ENCODE measurements at regions not wholly inside any gene's neighbourhood (a gene's known extent, or its start where the extent isn't known, plus 50 kb on each side); places are given as distances from the start of the nearest gene placed in this dataset.

DNA sequence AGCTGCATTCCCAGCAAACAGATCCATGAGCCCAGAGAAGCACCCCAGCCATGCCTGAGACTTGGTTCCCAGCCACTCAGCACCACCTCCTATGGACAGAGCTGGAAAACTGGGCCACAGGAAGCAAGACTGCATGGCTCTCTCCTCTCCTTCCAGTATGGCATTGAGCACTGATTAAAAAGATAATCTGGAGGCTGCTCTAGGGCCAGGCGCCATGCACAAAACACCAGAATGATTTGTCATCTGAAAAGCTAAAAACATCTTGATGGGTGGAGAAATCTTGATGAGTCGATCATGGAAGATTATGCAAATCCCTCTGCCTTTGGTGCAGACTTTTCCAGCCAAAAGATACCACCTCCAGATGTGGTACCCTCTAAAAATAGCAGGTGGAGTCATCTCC lies 62.7 kb upstream of the MRPS22 start:
- Histone ChIP-seq H4K12ac (ENCODE audit: low read depth, low read length) (no peak overlapping the region), H4K91ac (ENCODE audit: low read depth, low read length) (no peak overlapping the region), H3K9me3 (ENCODE audit: insufficient read depth, low read depth, low read length) (peaks cover 5% of the 10 kb centered on the region), H3K4me1 (ENCODE audit: control insufficient read depth in 1 of 2, insufficient read depth in 2 of 2, low read length in 2 of 2) (no peaks in the 10 kb centered on the region), H3K4me3 (ENCODE audit: low read depth, low read length) (no peak overlapping the region), H3K27ac (ENCODE audit: low read depth, low read length) (no peak overlapping the region), H2AK5ac (ENCODE audit: low read length) (no peak overlapping the region), H2BK120ac (ENCODE audit: insufficient read depth, low read length, poor library complexity) (no peak overlapping the region), H3K36me3 (ENCODE audit: control insufficient read depth in 1 of 2, insufficient read depth in 2 of 2, low read length in 2 of 2) (no peaks in the 10 kb centered on the region), H3K18ac (ENCODE audit: low read length) (no peak overlapping the region), H4K8ac (ENCODE audit: low read depth, low read length) (no peak overlapping the region), H2BK5ac (ENCODE audit: low read depth, low read length, poor library complexity) (no peak overlapping the region), H3K9ac (ENCODE audit: low read length) (no peak overlapping the region), H3K79me2 (ENCODE audit: control insufficient read depth, insufficient read depth, low read length, poor library complexity) (no peaks in the 10 kb centered on the region), H3K79me1 (ENCODE audit: low read length) (no peaks in the 10 kb centered on the region), H2BK12ac (ENCODE audit: low read length) (no peak overlapping the region), H3K4ac (ENCODE audit: low read depth, low read length) (no peak overlapping the region), H3K23ac (ENCODE audit: low read length) (no peak overlapping the region), H3K14ac (ENCODE audit: low read length) (no peak overlapping the region), H3K27me3 (ENCODE audit: insufficient read depth, low read length) (no peaks in the 10 kb centered on the region), H3K4me2 (ENCODE audit: low read length) (no peak overlapping the region), H2AFZ (ENCODE audit: insufficient read depth, low read length, poor library complexity) (no peak overlapping the region)
- peak in 1 of 2 donors; percentile 35 for DNase-seq
- no CpG with 5 or more reads among the region's 2 CpGs for WGBS (ENCODE audit: extremely low coverage, insufficient coverage, insufficient read length)

DNA sequence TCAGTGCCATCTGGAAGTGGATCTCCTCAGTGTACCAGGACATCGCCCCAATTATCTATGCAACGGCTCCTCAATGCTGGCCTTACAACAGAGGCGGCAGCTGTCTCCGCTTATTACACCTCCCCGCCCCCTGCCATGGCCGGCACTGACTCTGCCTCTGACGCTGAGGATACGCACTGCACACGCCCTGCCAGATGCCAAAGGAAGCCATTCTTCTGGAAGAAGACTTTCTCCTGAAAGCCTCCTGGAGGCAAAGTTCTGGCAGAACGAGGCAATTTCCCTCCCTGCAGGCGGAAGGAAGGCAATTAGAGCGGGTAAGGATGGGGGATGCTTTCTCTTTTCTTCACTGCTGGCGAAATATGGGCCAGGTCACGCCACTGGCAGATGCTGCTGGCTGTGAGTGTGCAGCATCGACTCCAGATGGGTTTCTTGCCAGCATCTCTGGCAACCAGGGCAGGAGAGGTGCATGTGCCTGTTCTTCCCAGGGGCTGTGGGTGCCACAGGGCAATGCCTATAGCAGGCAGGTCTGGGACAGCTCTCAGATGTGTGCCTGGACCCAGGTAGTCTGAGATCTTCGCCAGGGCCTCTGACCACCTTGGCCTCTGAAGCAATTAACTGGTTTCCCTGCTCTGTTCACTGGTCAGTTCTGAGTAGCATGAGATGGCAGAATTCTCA lies 62.2 kb upstream of the MRPS22 start:
- H2BK12ac ChIP-seq (ENCODE audit: low read length), result no peak overlapping the region
- no peak overlapping the region for H3K4me3 ChIP-seq (ENCODE audit: low read depth, low read length)
- H3K4ac ChIP-seq (ENCODE audit: low read depth, low read length), result no peak overlapping the region
- DNase-seq, result peak in 1 of 2 donors; percentile 10
- no peaks in the 10 kb centered on the region for H3K27me3 ChIP-seq (ENCODE audit: insufficient read depth, low read length)
- no peak overlapping the region for H4K91ac ChIP-seq (ENCODE audit: low read depth, low read length)
- H3K27ac ChIP-seq (ENCODE audit: low read depth, low read length), result no peak overlapping the region
- H3K14ac ChIP-seq (ENCODE audit: low read length), result no peak overlapping the region
- H3K36me3 ChIP-seq (ENCODE audit: control insufficient read depth in 1 of 2, insufficient read depth in 2 of 2, low read length in 2 of 2), result no peaks in the 10 kb centered on the region
- H3K9ac ChIP-seq (ENCODE audit: low read length), result no peak overlapping the region
- H2AFZ ChIP-seq (ENCODE audit: insufficient read depth, low read length, poor library complexity), result no peak overlapping the region
- H3K23ac ChIP-seq (ENCODE audit: low read length), result no peak overlapping the region
- H4K8ac ChIP-seq (ENCODE audit: low read depth, low read length), result no peak overlapping the region
- H3K4me2 ChIP-seq (ENCODE audit: low read length), result no peak overlapping the region
- H3K18ac ChIP-seq (ENCODE audit: low read length), result no peak overlapping the region
- H2BK120ac ChIP-seq (ENCODE audit: insufficient read depth, low read length, poor library complexity), result no peak overlapping the region
- no peaks in the 10 kb centered on the region for H3K79me1 ChIP-seq (ENCODE audit: low read length)
- H3K9me3 ChIP-seq (ENCODE audit: insufficient read depth, low read depth, low read length), result peaks cover 5% of the 10 kb centered on the region
- H4K12ac ChIP-seq (ENCODE audit: low read depth, low read length), result no peak overlapping the region
- no peaks in the 10 kb centered on the region for H3K4me1 ChIP-seq (ENCODE audit: control insufficient read depth in 1 of 2, insufficient read depth in 2 of 2, low read length in 2 of 2)
- H2BK5ac ChIP-seq (ENCODE audit: low read depth, low read length, poor library complexity), result no peak overlapping the region
- WGBS (ENCODE audit: extremely low coverage, insufficient coverage, insufficient read length), result no CpG with 5 or more reads among the region's 16 CpGs
- no peak overlapping the region for H2AK5ac ChIP-seq (ENCODE audit: low read length)
- no peaks in the 10 kb centered on the region for H3K79me2 ChIP-seq (ENCODE audit: control insufficient read depth, insufficient read depth, low read length, poor library complexity)

DNA sequence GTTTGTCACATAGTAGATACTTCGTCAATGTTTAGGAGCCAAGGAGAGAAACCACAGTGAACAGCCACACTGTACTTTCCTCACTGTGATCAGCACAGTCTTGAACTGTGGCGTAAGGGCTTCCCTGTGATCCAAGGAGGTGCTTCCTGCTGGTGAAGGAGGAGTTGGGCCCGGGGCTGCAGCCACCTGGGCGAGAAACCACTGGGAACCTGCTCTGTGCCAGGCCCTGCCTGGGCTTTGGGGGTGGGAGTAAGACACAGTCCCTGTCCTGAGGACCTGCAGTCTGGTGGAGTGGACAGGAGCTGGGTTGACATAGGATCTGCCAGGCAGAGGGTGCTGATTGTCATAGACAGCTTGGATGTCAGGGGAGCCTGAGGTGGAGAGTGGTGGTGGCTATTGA lies 60.5 kb upstream of the MRPS22 start:
- no CpG with 5 or more reads among the region's 4 CpGs for WGBS (ENCODE audit: extremely low coverage, insufficient coverage, insufficient read length)

DNA sequence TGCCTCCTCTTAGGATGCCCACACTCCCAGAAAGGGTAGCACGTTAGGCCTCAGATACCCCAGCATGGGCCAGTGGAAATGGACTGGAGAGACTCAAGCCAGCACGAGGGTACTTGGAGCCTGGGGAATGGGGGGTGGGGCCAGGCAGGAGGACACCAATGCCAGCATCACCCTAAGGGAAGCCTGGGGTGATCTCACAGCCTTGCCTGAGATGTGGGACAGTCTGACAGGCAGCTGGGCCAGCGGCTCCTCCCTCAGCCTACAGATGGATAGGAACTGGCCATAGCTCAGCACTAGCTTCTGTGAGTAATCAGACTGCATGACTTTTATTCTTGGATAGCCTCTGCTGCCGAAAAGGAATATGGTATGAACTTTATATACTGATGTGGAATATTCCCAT lies 59.6 kb upstream of the MRPS22 start:
- no peak overlapping the region for H4K12ac ChIP-seq (ENCODE audit: low read depth, low read length)
- no peak overlapping the region for H3K14ac ChIP-seq (ENCODE audit: low read length)
- H2AK5ac ChIP-seq (ENCODE audit: low read length), result no peak overlapping the region
- no peak overlapping the region for H3K4ac ChIP-seq (ENCODE audit: low read depth, low read length)
- H3K18ac ChIP-seq (ENCODE audit: low read length), result no peak overlapping the region
- H2BK120ac ChIP-seq (ENCODE audit: insufficient read depth, low read length, poor library complexity), result no peak overlapping the region
- no peak overlapping the region for H3K23ac ChIP-seq (ENCODE audit: low read length)
- no peak overlapping the region for H3K4me2 ChIP-seq (ENCODE audit: low read length)
- H3K4me1 ChIP-seq (ENCODE audit: control insufficient read depth in 1 of 2, insufficient read depth in 2 of 2, low read length in 2 of 2), result no peaks in the 10 kb centered on the region
- WGBS (ENCODE audit: extremely low coverage, insufficient coverage, insufficient read length), result no CpG with 5 or more reads among the region's 4 CpGs
- H3K4me3 ChIP-seq (ENCODE audit: low read depth, low read length), result no peak overlapping the region
- no peak overlapping the region for H3K9ac ChIP-seq (ENCODE audit: low read length)
- no peak overlapping the region for H3K27ac ChIP-seq (ENCODE audit: low read depth, low read length)
- no peak overlapping the region for H2AFZ ChIP-seq (ENCODE audit: insufficient read depth, low read length, poor library complexity)
- H4K8ac ChIP-seq (ENCODE audit: low read depth, low read length), result no peak overlapping the region
- H3K9me3 ChIP-seq (ENCODE audit: insufficient read depth, low read depth, low read length), result peaks cover 3% of the 10 kb centered on the region
- H2BK5ac ChIP-seq (ENCODE audit: low read depth, low read length, poor library complexity), result no peak overlapping the region
- DNase-seq, result no peak
- H4K91ac ChIP-seq (ENCODE audit: low read depth, low read length), result no peak overlapping the region
- no peaks in the 10 kb centered on the region for H3K79me2 ChIP-seq (ENCODE audit: control insufficient read depth, insufficient read depth, low read length, poor library complexity)
- no peak overlapping the region for H2BK12ac ChIP-seq (ENCODE audit: low read length)
- H3K36me3 ChIP-seq (ENCODE audit: control insufficient read depth in 1 of 2, insufficient read depth in 2 of 2, low read length in 2 of 2), result no peaks in the 10 kb centered on the region
- no peaks in the 10 kb centered on the region for H3K27me3 ChIP-seq (ENCODE audit: insufficient read depth, low read length)
- no peaks in the 10 kb centered on the region for H3K79me1 ChIP-seq (ENCODE audit: low read length)

More for the DNA sequence above, 60.5 kb upstream of the MRPS22 start:
- Histone ChIP-seq H3K79me1 (ENCODE audit: low read length) (no peaks in the 10 kb centered on the region), H3K4me3 (ENCODE audit: low read depth, low read length) (no peak overlapping the region), H3K9ac (ENCODE audit: low read length) (no peak overlapping the region), H4K12ac (ENCODE audit: low read depth, low read length) (no peak overlapping the region), H2BK120ac (ENCODE audit: insufficient read depth, low read length, poor library complexity) (no peak overlapping the region), H3K4me2 (ENCODE audit: low read length) (no peak overlapping the region), H3K27me3 (ENCODE audit: insufficient read depth, low read length) (no peaks in the 10 kb centered on the region), H2AFZ (ENCODE audit: insufficient read depth, low read length, poor library complexity) (no peak overlapping the region), H3K18ac (ENCODE audit: low read length) (no peak overlapping the region), H4K91ac (ENCODE audit: low read depth, low read length) (no peak overlapping the region), H3K79me2 (ENCODE audit: control insufficient read depth, insufficient read depth, low read length, poor library complexity) (no peaks in the 10 kb centered on the region), H3K4ac (ENCODE audit: low read depth, low read length) (no peak overlapping the region), H3K9me3 (ENCODE audit: insufficient read depth, low read depth, low read length) (peaks cover 4% of the 10 kb centered on the region), H3K4me1 (ENCODE audit: control insufficient read depth in 1 of 2, insufficient read depth in 2 of 2, low read length in 2 of 2) (no peaks in the 10 kb centered on the region), H2AK5ac (ENCODE audit: low read length) (no peak overlapping the region), H4K8ac (ENCODE audit: low read depth, low read length) (no peak overlapping the region), H3K36me3 (ENCODE audit: control insufficient read depth in 1 of 2, insufficient read depth in 2 of 2, low read length in 2 of 2) (no peaks in the 10 kb centered on the region), H2BK5ac (ENCODE audit: low read depth, low read length, poor library complexity) (no peak overlapping the region), H2BK12ac (ENCODE audit: low read length) (no peak overlapping the region), H3K27ac (ENCODE audit: low read depth, low read length) (no peak overlapping the region), H3K14ac (ENCODE audit: low read length) (no peak overlapping the region), H3K23ac (ENCODE audit: low read length) (no peak overlapping the region)
- no peak for DNase-seq
